Left kidney (tissue), 1 donor: ENCODE measurements at regions not wholly inside any gene's neighbourhood (a gene's known extent, or its start where the extent isn't known, plus 50 kb on each side); places are given as distances from the start of the nearest gene placed in this dataset.
"Not testable (repeated sequence)": the region's sequence is repeated elsewhere in the genome, so short reads cannot be mapped to it uniquely, and the experiment has no call there.

Experiments
- DNase-seq: peaks from one replicate; pipeline ENCODE4 v3.0.0-alpha.2; 2013

GRCh38 chrX:1059576-1060561 lies 152.6 kb downstream of the CRLF2 start:
- no peak for DNase-seq

- DNase-seq: not testable (repeated sequence)
Observed at GRCh38 chrX:1053600-1053999, 158.8 kb downstream of the CRLF2 start.

GRCh38 chrX:1053072-1053471 lies 159.4 kb downstream of the CRLF2 start:
- DNase-seq: no peak

- DNase-seq: no peak
Observed at GRCh38 chrX:1052021-1052420, 160.4 kb downstream of the CRLF2 start.

- no peak for DNase-seq
Observed at GRCh38 chrX:1051421-1051820, 161.0 kb downstream of the CRLF2 start.

- DNase-seq: no peak
Observed at GRCh38 chrX:1045680-1046314, 166.7 kb downstream of the CRLF2 start.

- no peak for DNase-seq
Observed at GRCh38 chrX:1041091-1041490, 171.4 kb downstream of the CRLF2 start.

- DNase-seq: not testable (repeated sequence)
Observed at GRCh38 chrX:1035931-1036330, 176.5 kb downstream of the CRLF2 start.

GRCh38 chrX:1035206-1035605 lies 177.2 kb downstream of the CRLF2 start:
- DNase-seq: no peak

GRCh38 chrX:1034717-1035116 lies 177.7 kb downstream of the CRLF2 start:
- no peak for DNase-seq

GRCh38 chrX:1031521-1032430 lies 180.7 kb downstream of the CRLF2 start:
- DNase-seq: no peak

GRCh38 chrX:1029494-1029893 lies 183.0 kb downstream of the CRLF2 start:
- no peak for DNase-seq

- no peak for DNase-seq
Observed at GRCh38 chrX:1027680-1028079, 184.8 kb downstream of the CRLF2 start.

- no peak for DNase-seq
Observed at GRCh38 chrX:1027133-1027532, 185.3 kb downstream of the CRLF2 start.

GRCh38 chrX:1026263-1027015 lies 186.0 kb downstream of the CRLF2 start:
- DNase-seq: no peak

GRCh38 chrX:1025413-1025812 lies 187.0 kb downstream of the CRLF2 start:
- no peak for DNase-seq

- DNase-seq: no peak
Observed at GRCh38 chrX:1023676-1024075, 188.8 kb downstream of the CRLF2 start.

- not testable (repeated sequence) for DNase-seq
Observed at GRCh38 chrX:1021314-1021993, 191.0 kb downstream of the CRLF2 start.

- no peak for DNase-seq
Observed at GRCh38 chrX:1020634-1021166, 191.7 kb downstream of the CRLF2 start.

- DNase-seq: not testable (repeated sequence)
Observed at GRCh38 chrX:1016926-1017325, 195.5 kb downstream of the CRLF2 start.

- DNase-seq: not testable (repeated sequence)
Observed at GRCh38 chrX:1016281-1016680, 196.2 kb downstream of the CRLF2 start.
